Astrocyte (in vitro differentiated cells and primary cell): ENCODE measurements at regions not wholly inside any gene's neighbourhood (a gene's known extent, or its start where the extent isn't known, plus 50 kb on each side); places are given as distances from the start of the nearest gene placed in this dataset.

ENCODE experiments used
- EZH2 ChIP-seq: IDR thresholded peaks from 2 replicates; pipeline ENCODE4 v1.6.1; 2012; ENCODE audit warnings: mild to moderate bottlenecking, low read length, inconsistent platforms; ENCODE audit not compliant: insufficient read depth
- TF ChIP-seq, protein P1 (sequence below): IDR thresholded peaks from 2 replicates; pipeline ENCODE4 v1.5.1; 2011; ENCODE audit warnings: low read depth, mild to moderate bottlenecking, inconsistent platforms, low read length, moderate library complexity; ENCODE audit not compliant: insufficient read depth

DNA sequence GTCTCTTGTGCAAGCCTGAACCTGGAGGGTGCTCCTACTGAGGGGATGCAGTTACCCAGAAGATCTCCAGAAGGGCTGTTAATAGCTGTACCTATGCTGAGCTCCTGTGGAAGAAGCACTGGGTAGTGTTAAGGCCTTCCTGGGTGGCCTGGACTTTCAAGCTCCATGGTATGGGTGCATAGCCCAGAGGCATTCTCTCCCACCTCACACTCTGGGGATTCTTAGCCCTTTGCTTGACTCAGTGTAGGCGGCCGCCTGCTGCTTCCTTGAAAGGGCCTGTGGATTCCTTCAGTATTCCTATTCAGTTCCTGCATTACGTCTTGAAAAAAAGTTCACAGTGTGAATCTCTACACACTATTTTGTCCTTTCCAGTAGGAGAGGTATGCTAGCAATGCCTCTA, 235.7 kb upstream of the MAGEB16 start:
- TF ChIP-seq, protein P1, sequence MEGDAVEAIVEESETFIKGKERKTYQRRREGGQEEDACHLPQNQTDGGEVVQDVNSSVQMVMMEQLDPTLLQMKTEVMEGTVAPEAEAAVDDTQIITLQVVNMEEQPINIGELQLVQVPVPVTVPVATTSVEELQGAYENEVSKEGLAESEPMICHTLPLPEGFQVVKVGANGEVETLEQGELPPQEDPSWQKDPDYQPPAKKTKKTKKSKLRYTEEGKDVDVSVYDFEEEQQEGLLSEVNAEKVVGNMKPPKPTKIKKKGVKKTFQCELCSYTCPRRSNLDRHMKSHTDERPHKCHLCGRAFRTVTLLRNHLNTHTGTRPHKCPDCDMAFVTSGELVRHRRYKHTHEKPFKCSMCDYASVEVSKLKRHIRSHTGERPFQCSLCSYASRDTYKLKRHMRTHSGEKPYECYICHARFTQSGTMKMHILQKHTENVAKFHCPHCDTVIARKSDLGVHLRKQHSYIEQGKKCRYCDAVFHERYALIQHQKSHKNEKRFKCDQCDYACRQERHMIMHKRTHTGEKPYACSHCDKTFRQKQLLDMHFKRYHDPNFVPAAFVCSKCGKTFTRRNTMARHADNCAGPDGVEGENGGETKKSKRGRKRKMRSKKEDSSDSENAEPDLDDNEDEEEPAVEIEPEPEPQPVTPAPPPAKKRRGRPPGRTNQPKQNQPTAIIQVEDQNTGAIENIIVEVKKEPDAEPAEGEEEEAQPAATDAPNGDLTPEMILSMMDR = no peak
- TF ChIP-seq EZH2 = no peak
